Muscle layer of colon (tissue), 2 donors: ENCODE measurements at regions not wholly inside any gene's neighbourhood (a gene's known extent, or its start where the extent isn't known, plus 50 kb on each side); places are given as distances from the start of the nearest gene placed in this dataset.
"Not testable (repeated sequence)": the region's sequence is repeated elsewhere in the genome, so short reads cannot be mapped to it uniquely, and the experiment has no call there.

Experiments used
- H3K27ac ChIP-seq: one replicate; pipeline ENCODE4 v1.7.0; 2013; ENCODE audit warnings: low read depth, mild to moderate bottlenecking, low read length, moderate library complexity
- H3K27me3 ChIP-seq, 2 donors: one replicate each; pipeline ENCODE4 v1.7.0; 2013; ENCODE audit warnings: low read length in 2 of 2, mild to moderate bottlenecking in 2 of 2; ENCODE audit not compliant: insufficient read depth in 2 of 2, control insufficient read depth in 1 of 2
- H3K36me3 ChIP-seq: one replicate; pipeline ENCODE4 v1.7.0; 2013; ENCODE audit warnings: mild to moderate bottlenecking, low read length; ENCODE audit not compliant: insufficient read depth
- H3K4me1 ChIP-seq: one replicate; pipeline ENCODE4 v1.7.0; 2013; ENCODE audit warnings: mild to moderate bottlenecking, low read length; ENCODE audit not compliant: insufficient read depth
- H3K4me3 ChIP-seq, 2 donors: one replicate each; pipeline ENCODE4 v1.7.0; 2013; ENCODE audit warnings: low read length in 2 of 2, low read depth in 1 of 2, mild to moderate bottlenecking in 1 of 2, moderate library complexity in 1 of 2
- H3K9ac ChIP-seq: one replicate; pipeline ENCODE4 v1.7.0; 2013; ENCODE audit warnings: low read length
- H3K9me3 ChIP-seq: one replicate; pipeline ENCODE4 v1.7.0; 2013; ENCODE audit warnings: mild to moderate bottlenecking, low read length
- donor health status: abdominal sarcoma.
- donor health status: Adenocarcinoma of cecum.

GRCh38 chr3:30319713-30320112, 286.7 kb upstream of the TGFBR2 start:
- H3K36me3 ChIP-seq: no peaks in the 10 kb centered on the region
- H3K27me3 ChIP-seq: no peaks in the 10 kb centered on the region
- peaks cover 7% of the 10 kb centered on the region for H3K4me1 ChIP-seq
- no peaks in the 10 kb centered on the region for H3K9me3 ChIP-seq
- H3K4me3 ChIP-seq: no peak overlapping the region
- no peak overlapping the region for H3K27ac ChIP-seq
- H3K9ac ChIP-seq: no peak overlapping the region

GRCh38 chr3:30320392-30320791, 286.0 kb upstream of the TGFBR2 start:
- Histone ChIP-seq H3K36me3 (no peaks in the 10 kb centered on the region), H3K9ac (no peak overlapping the region), H3K27ac (no peak overlapping the region), H3K4me3 (no peak overlapping the region), H3K27me3 (no peaks in the 10 kb centered on the region), H3K9me3 (no peaks in the 10 kb centered on the region), H3K4me1 (peaks cover 7% of the 10 kb centered on the region)

- Histone ChIP-seq H3K9me3 (no peaks in the 10 kb centered on the region), H3K27me3 (no peaks in the 10 kb centered on the region), H3K27ac (no peak overlapping the region), H3K9ac (no peak overlapping the region), H3K4me1 (peaks cover 7% of the 10 kb centered on the region), H3K4me3 (no peak overlapping the region), H3K36me3 (no peaks in the 10 kb centered on the region)
These were observed 285.3 kb upstream of the TGFBR2 start for GRCh38 chr3:30321065-30321464.

GRCh38 chr3:30323649-30324048, 282.8 kb upstream of the TGFBR2 start:
- not testable (repeated sequence) for H3K9ac ChIP-seq, H3K4me3 ChIP-seq, H3K4me1 ChIP-seq, H3K9me3 ChIP-seq, H3K36me3 ChIP-seq, H3K27me3 ChIP-seq, H3K27ac ChIP-seq

- no peak overlapping the region for H3K4me3 ChIP-seq
- no peak overlapping the region for H3K9ac ChIP-seq
- H3K27ac ChIP-seq: peak overlapping the region; percentile 32
- no peaks in the 10 kb centered on the region for H3K27me3 ChIP-seq
- H3K4me1 ChIP-seq: peaks cover 7% of the 10 kb centered on the region
- H3K9me3 ChIP-seq: no peaks in the 10 kb centered on the region
- no peaks in the 10 kb centered on the region for H3K36me3 ChIP-seq
These were observed 281.8 kb upstream of the TGFBR2 start for GRCh38 chr3:30324587-30324986.

- not testable (repeated sequence) for H3K36me3 ChIP-seq, H3K9ac ChIP-seq, H3K4me1 ChIP-seq, H3K27me3 ChIP-seq, H3K9me3 ChIP-seq, H3K4me3 ChIP-seq, H3K27ac ChIP-seq
These were observed 278.4 kb upstream of the TGFBR2 start for GRCh38 chr3:30327976-30328375.

- H3K4me3 ChIP-seq, H3K9me3 ChIP-seq, H3K9ac ChIP-seq, H3K36me3 ChIP-seq, H3K4me1 ChIP-seq, H3K27me3 ChIP-seq, H3K27ac ChIP-seq: not testable (repeated sequence)
These were observed 277.5 kb upstream of the TGFBR2 start for GRCh38 chr3:30328935-30329334.

GRCh38 chr3:30331519-30331918, 274.9 kb upstream of the TGFBR2 start:
- no peaks in the 10 kb centered on the region for H3K27me3 ChIP-seq

GRCh38 chr3:30332196-30333021, 274.0 kb upstream of the TGFBR2 start:
- H3K4me1 ChIP-seq: no peaks in the 10 kb centered on the region
- no peaks in the 10 kb centered on the region for H3K9me3 ChIP-seq
- no peak overlapping the region for H3K4me3 ChIP-seq
- no peak overlapping the region for H3K9ac ChIP-seq
- no peaks in the 10 kb centered on the region for H3K27me3 ChIP-seq
- no peak overlapping the region for H3K27ac ChIP-seq
- no peaks in the 10 kb centered on the region for H3K36me3 ChIP-seq

More at GRCh38 chr3:30331519-30331918, 274.9 kb upstream of the TGFBR2 start:
- Histone ChIP-seq H3K4me3 (no peak overlapping the region), H3K9ac (no peak overlapping the region), H3K4me1 (no peaks in the 10 kb centered on the region), H3K36me3 (no peaks in the 10 kb centered on the region), H3K9me3 (no peaks in the 10 kb centered on the region), H3K27ac (no peak overlapping the region)

- no peaks in the 10 kb centered on the region for H3K36me3 ChIP-seq
- no peaks in the 10 kb centered on the region for H3K9me3 ChIP-seq
- H3K27ac ChIP-seq: no peak overlapping the region
- no peak overlapping the region for H3K9ac ChIP-seq
- no peaks in the 10 kb centered on the region for H3K27me3 ChIP-seq
- H3K4me1 ChIP-seq: no peaks in the 10 kb centered on the region
- H3K4me3 ChIP-seq: no peak overlapping the region
These were observed 273.3 kb upstream of the TGFBR2 start for GRCh38 chr3:30333143-30333542.

- H3K4me1 ChIP-seq: no peaks in the 10 kb centered on the region
- no peak overlapping the region for H3K4me3 ChIP-seq
- no peak overlapping the region for H3K9ac ChIP-seq
- H3K27ac ChIP-seq: no peak overlapping the region
- no peaks in the 10 kb centered on the region for H3K27me3 ChIP-seq
- no peaks in the 10 kb centered on the region for H3K9me3 ChIP-seq
- H3K36me3 ChIP-seq: no peaks in the 10 kb centered on the region
These were observed 272.5 kb upstream of the TGFBR2 start for GRCh38 chr3:30333903-30334302.

GRCh38 chr3:30340500-30340899, 265.9 kb upstream of the TGFBR2 start:
- no peaks in the 10 kb centered on the region for H3K27me3 ChIP-seq
- H3K36me3 ChIP-seq: no peaks in the 10 kb centered on the region
- H3K4me3 ChIP-seq: no peak overlapping the region
- no peak overlapping the region for H3K9ac ChIP-seq
- H3K27ac ChIP-seq: no peak overlapping the region
- H3K9me3 ChIP-seq: no peaks in the 10 kb centered on the region
- H3K4me1 ChIP-seq: peaks cover 6% of the 10 kb centered on the region
